GM12873 (cell line): ENCODE measurements at regions not wholly inside any gene's neighbourhood (a gene's known extent, or its start where the extent isn't known, plus 50 kb on each side); places are given as distances from the start of the nearest gene placed in this dataset.

ENCODE experiments used
- TF ChIP-seq, protein P1 (sequence below): IDR thresholded peaks from 2 replicates; pipeline ENCODE4 v1.5.1; 2012; ENCODE audit warnings: low read depth, mild to moderate bottlenecking, moderate library complexity, low read length, control low read depth; ENCODE audit not compliant: insufficient read depth; ENCODE audit errors: missing control alignments

DNA sequence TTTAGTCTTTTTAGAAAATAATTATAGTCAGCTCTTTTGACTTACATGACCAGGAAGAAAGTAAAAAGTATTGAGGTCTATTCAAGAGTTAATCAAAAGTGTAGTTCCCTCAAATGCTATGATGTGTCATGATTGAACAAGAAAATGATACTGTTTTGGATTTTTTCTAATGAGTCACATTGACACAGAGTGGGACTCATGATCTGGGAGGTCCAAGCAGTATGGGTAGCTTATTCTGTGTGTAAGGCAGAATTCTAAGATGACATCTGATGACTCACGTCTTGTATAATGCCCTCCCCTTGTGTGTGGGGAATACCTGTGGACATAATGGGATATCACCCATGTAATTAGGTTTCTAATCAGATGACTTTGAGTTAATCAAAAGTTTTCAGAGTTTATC lies 178.1 kb upstream of the DDHD1 start:
- TF ChIP-seq, protein P1, sequence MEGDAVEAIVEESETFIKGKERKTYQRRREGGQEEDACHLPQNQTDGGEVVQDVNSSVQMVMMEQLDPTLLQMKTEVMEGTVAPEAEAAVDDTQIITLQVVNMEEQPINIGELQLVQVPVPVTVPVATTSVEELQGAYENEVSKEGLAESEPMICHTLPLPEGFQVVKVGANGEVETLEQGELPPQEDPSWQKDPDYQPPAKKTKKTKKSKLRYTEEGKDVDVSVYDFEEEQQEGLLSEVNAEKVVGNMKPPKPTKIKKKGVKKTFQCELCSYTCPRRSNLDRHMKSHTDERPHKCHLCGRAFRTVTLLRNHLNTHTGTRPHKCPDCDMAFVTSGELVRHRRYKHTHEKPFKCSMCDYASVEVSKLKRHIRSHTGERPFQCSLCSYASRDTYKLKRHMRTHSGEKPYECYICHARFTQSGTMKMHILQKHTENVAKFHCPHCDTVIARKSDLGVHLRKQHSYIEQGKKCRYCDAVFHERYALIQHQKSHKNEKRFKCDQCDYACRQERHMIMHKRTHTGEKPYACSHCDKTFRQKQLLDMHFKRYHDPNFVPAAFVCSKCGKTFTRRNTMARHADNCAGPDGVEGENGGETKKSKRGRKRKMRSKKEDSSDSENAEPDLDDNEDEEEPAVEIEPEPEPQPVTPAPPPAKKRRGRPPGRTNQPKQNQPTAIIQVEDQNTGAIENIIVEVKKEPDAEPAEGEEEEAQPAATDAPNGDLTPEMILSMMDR = no peak

DNA sequence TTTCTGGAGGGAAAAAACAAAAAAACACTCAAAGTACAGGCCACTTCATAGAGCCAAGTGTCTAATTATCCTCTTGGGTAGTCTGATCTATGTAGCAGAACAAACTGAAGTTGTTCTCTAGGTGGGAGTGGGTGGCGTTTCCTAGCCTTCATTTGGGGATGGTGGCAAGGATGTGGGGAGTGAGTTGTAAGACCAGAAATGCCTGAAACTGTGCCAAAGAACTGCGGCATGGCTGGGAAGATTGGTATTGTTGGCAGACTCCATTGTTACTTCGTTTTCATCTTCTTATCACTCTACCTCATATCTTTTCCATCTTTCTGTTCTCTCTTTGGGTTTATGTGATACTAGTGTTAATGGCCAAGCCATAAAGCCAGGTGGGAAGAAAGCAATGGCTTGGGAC lies 177.3 kb upstream of the DDHD1 start:
- TF ChIP-seq, protein P1 = no peak

DNA sequence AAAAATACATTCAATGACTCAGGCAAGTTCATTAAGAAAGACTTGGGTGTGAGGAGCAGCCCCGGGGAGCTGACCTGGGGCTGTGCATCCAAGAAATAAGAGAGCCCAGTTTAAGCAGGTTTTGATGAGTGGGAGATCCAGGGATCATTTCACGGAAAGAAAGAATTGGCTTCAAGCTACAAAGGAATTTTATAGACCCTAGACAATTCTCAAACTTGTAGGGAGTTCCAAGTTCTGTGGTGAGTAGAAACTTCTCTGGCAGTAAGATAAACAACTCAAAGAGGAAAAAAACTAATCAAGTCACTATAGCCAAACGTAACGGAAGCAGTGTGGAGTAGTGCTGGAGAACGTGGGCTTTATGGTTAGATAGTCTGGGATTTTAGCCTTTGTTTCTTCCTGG lies 175.7 kb upstream of the DDHD1 start:
- TF ChIP-seq, protein P1 = no peak

DNA sequence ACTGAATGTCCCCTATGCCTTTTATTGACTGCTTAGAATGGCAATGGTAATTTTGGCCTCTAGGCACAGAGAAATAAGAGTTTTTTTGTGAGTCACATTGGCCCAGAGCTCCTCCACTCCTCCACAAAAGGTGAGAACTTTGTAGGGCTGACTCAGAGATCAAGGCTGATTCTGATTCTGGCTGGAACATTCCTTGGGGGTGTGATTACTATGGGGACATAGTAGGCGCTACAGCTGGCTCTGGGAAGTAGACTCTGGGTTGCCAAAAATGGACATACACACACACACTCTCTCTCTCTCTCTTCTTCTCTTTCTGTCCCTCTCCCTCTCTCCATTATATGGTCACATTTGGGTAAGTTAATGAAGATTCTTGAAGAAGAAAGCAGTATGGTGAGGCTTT lies 174.6 kb upstream of the DDHD1 start:
- TF ChIP-seq, protein P1 = no peak

DNA sequence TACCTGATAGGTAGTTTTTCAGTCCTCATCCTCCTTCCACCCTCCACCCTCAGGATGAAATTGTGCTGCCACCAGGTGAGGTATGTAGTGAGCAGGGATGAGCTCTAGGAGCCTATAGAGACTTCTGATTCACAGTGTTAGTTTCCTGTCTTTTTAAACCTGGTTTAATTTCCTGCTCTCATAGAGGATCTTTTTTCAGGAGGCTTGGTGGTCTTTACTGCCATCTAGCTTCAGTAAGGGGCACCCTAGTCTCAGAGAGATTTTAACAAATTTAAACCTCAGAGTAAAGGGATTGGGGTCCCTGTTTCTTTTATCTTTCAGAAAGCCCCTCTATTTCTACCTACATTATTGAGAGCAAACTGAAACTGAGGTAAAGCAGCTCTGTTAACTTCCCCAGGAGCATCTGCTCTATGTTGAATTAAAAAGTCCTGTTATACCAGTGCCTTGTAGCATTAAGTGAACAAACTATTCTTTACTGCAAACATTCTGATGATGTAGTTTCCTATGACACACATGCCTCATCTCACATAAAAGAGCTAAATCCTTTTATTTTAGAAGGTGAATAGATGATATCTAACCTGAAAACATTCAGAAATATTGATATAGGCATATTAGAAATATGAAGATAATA lies 172.2 kb upstream of the DDHD1 start:
- TF ChIP-seq, protein P1 = peak; percentile 34

DNA sequence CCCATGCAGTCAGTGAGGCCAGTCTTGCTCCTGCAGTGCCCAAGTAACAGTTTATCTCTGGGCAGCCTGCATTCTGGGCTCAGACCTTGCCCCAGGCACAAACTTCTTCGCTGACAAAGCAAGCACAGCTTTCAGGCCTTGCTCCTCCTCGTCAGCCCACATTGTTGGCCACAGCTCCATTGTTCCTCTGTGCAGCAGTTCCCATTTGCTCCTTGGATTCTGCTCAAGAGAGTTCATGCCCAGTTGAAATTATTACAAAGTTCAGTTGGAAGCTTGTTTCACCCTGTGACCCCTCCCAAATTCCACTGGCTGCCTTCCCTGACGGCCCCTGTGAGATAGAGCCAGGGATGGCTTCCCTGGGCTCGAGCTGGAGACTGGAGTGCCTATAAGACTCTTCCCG lies 163.4 kb upstream of the DDHD1 start:
- TF ChIP-seq, protein P1 = no peak

DNA sequence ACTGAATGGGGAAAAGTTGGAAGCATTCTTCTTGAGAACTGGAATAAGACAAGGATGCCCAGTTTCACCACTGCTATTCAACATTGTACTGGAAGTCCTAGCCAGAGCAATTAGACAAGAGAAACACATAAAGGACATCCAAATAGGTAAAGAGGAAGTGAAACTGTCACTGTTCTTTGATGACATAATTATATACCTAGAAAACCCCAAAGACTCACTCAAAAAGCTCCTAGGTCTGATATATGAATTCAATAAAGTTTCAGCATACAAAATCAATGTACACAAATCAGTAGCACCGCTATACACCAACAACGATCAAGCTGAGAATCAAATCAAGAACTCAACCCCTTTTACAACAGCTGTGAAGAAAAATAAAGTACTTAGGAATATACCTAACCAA lies 157.3 kb upstream of the DDHD1 start:
- TF ChIP-seq, protein P1 = no peak
